Activated T-cell treated with anti-CD3 and anti-CD28 coated beads, Interleukin-2, amount 50 U/mL, for 24 hours (primary cell): ENCODE measurements at regions not wholly inside any gene's neighbourhood (a gene's known extent, or its start where the extent isn't known, plus 50 kb on each side); places are given as distances from the start of the nearest gene placed in this dataset.

Source experiments
- DNase-seq: peaks from one replicate; pipeline ENCODE4 v3.0.0-alpha.2; 2020
- H3K27ac Mint-ChIP-seq: 2 replicates; pipeline ENCODE4 v1.8.0; 2020; ENCODE audit warnings: mild to moderate bottlenecking, mixed read lengths
- H3K27me3 Mint-ChIP-seq: 2 replicates; pipeline ENCODE4 v1.8.0; 2020; ENCODE audit warnings: mixed read lengths
- H3K36me3 Mint-ChIP-seq: 2 replicates; pipeline ENCODE4 v1.8.0; 2020; ENCODE audit warnings: low read depth, mixed read lengths
- H3K4me1 Mint-ChIP-seq: 2 replicates; pipeline ENCODE4 v1.8.0; 2020; ENCODE audit warnings: low read depth, mixed read lengths
- H3K4me3 Mint-ChIP-seq: 2 replicates; pipeline ENCODE4 v1.8.0; 2020; ENCODE audit warnings: mild to moderate bottlenecking, moderate library complexity, mixed read lengths
- H3K9me3 Mint-ChIP-seq: 2 replicates; pipeline ENCODE4 v1.8.0; 2020; ENCODE audit warnings: mixed read lengths

GRCh38 chr19:33906578-33907335 lies 110.1 kb downstream of the KCTD15 start:
- Mint-ChIP-seq H3K4me1 (peaks cover 9% of the 10 kb centered on the region), H3K9me3 (no peaks in the 10 kb centered on the region), H3K36me3 (no peaks in the 10 kb centered on the region), H3K27me3 (peaks cover 64% of the 10 kb centered on the region), H3K27ac (no peak overlapping the region), H3K4me3 (peak overlapping the region; percentile 31)
- no peak for DNase-seq

- H3K4me3 Mint-ChIP-seq, result no peak overlapping the region
These were observed 114.3 kb downstream of the KCTD15 start for GRCh38 chr19:33910922-33911321.

GRCh38 chr19:33914599-33914998 lies 117.9 kb downstream of the KCTD15 start:
- no peak for DNase-seq
- H3K4me3 Mint-ChIP-seq, result no peak overlapping the region
- no peak overlapping the region for H3K27ac Mint-ChIP-seq
- no peaks in the 10 kb centered on the region for H3K4me1 Mint-ChIP-seq
- H3K9me3 Mint-ChIP-seq, result no peaks in the 10 kb centered on the region
- H3K36me3 Mint-ChIP-seq, result no peaks in the 10 kb centered on the region
- peaks cover 48% of the 10 kb centered on the region for H3K27me3 Mint-ChIP-seq

More at GRCh38 chr19:33910922-33911321, 114.3 kb downstream of the KCTD15 start:
- H3K36me3 Mint-ChIP-seq, result no peaks in the 10 kb centered on the region
- H3K4me1 Mint-ChIP-seq, result no peaks in the 10 kb centered on the region
- H3K9me3 Mint-ChIP-seq, result no peaks in the 10 kb centered on the region
- H3K27me3 Mint-ChIP-seq, result peaks cover 65% of the 10 kb centered on the region
- H3K27ac Mint-ChIP-seq, result no peak overlapping the region
- DNase-seq, result no peak

GRCh38 chr19:33916792-33917191 lies 120.1 kb downstream of the KCTD15 start:
- Mint-ChIP-seq H3K36me3 (no peaks in the 10 kb centered on the region), H3K4me1 (no peaks in the 10 kb centered on the region), H3K4me3 (no peak overlapping the region), H3K27ac (no peak overlapping the region), H3K27me3 (peaks cover 41% of the 10 kb centered on the region), H3K9me3 (no peaks in the 10 kb centered on the region)
- DNase-seq, result no peak

- Mint-ChIP-seq H3K9me3 (no peaks in the 10 kb centered on the region), H3K36me3 (no peaks in the 10 kb centered on the region), H3K4me3 (no peak overlapping the region), H3K27ac (no peak overlapping the region), H3K4me1 (no peaks in the 10 kb centered on the region), H3K27me3 (peaks cover 24% of the 10 kb centered on the region)
- DNase-seq, result no peak
These were observed 122.6 kb downstream of the KCTD15 start for GRCh38 chr19:33919291-33919690.

GRCh38 chr19:33921165-33921564 lies 124.5 kb downstream of the KCTD15 start:
- no peak for DNase-seq
- no peak overlapping the region for H3K4me3 Mint-ChIP-seq
- H3K9me3 Mint-ChIP-seq, result no peaks in the 10 kb centered on the region
- peaks cover 22% of the 10 kb centered on the region for H3K27me3 Mint-ChIP-seq
- H3K4me1 Mint-ChIP-seq, result no peaks in the 10 kb centered on the region
- no peaks in the 10 kb centered on the region for H3K36me3 Mint-ChIP-seq
- no peak overlapping the region for H3K27ac Mint-ChIP-seq

GRCh38 chr19:33926306-33926705 lies 129.6 kb downstream of the KCTD15 start:
- Mint-ChIP-seq H3K36me3 (no peaks in the 10 kb centered on the region), H3K4me3 (no peak overlapping the region), H3K27me3 (peaks cover 28% of the 10 kb centered on the region), H3K9me3 (no peaks in the 10 kb centered on the region), H3K4me1 (no peaks in the 10 kb centered on the region), H3K27ac (no peak overlapping the region)
- no peak for DNase-seq

- H3K4me3 Mint-ChIP-seq, result no peak overlapping the region
- H3K27ac Mint-ChIP-seq, result no peak overlapping the region
- DNase-seq, result no peak
- no peaks in the 10 kb centered on the region for H3K9me3 Mint-ChIP-seq
- H3K27me3 Mint-ChIP-seq, result peaks cover 28% of the 10 kb centered on the region
- H3K36me3 Mint-ChIP-seq, result no peaks in the 10 kb centered on the region
- H3K4me1 Mint-ChIP-seq, result no peaks in the 10 kb centered on the region
These were observed 131.3 kb downstream of the KCTD15 start for GRCh38 chr19:33927789-33928457.

GRCh38 chr19:33928458-33928950 lies 131.8 kb downstream of the KCTD15 start:
- H3K36me3 Mint-ChIP-seq, result no peaks in the 10 kb centered on the region
- no peaks in the 10 kb centered on the region for H3K4me1 Mint-ChIP-seq
- no peak for DNase-seq
- H3K27ac Mint-ChIP-seq, result no peak overlapping the region
- H3K27me3 Mint-ChIP-seq, result peaks cover 23% of the 10 kb centered on the region
- H3K4me3 Mint-ChIP-seq, result no peak overlapping the region
- no peaks in the 10 kb centered on the region for H3K9me3 Mint-ChIP-seq

GRCh38 chr19:33933931-33934330 lies 137.3 kb downstream of the KCTD15 start:
- DNase-seq, result no peak
- Mint-ChIP-seq H3K27me3 (peaks cover 14% of the 10 kb centered on the region), H3K9me3 (peaks cover 10% of the 10 kb centered on the region)

GRCh38 chr19:33938821-33939220 lies 142.2 kb downstream of the KCTD15 start:
- H3K36me3 Mint-ChIP-seq, result no peaks in the 10 kb centered on the region
- DNase-seq, result no peak
- H3K27me3 Mint-ChIP-seq, result peaks cover 11% of the 10 kb centered on the region
- H3K9me3 Mint-ChIP-seq, result peaks cover 7% of the 10 kb centered on the region
- no peak overlapping the region for H3K27ac Mint-ChIP-seq
- no peaks in the 10 kb centered on the region for H3K4me1 Mint-ChIP-seq
- H3K4me3 Mint-ChIP-seq, result no peak overlapping the region

More at GRCh38 chr19:33933931-33934330, 137.3 kb downstream of the KCTD15 start:
- Mint-ChIP-seq H3K36me3 (no peaks in the 10 kb centered on the region), H3K4me1 (no peaks in the 10 kb centered on the region), H3K4me3 (no peak overlapping the region), H3K27ac (no peak overlapping the region)

- Mint-ChIP-seq H3K27ac (no peak overlapping the region), H3K4me3 (no peak overlapping the region), H3K9me3 (no peaks in the 10 kb centered on the region), H3K36me3 (no peaks in the 10 kb centered on the region), H3K4me1 (no peaks in the 10 kb centered on the region), H3K27me3 (peaks cover 6% of the 10 kb centered on the region)
- no peak for DNase-seq
These were observed 144.5 kb downstream of the KCTD15 start for GRCh38 chr19:33941133-33941532.

- Mint-ChIP-seq H3K4me3 (no peak overlapping the region), H3K36me3 (no peaks in the 10 kb centered on the region), H3K27me3 (peaks cover 9% of the 10 kb centered on the region), H3K27ac (no peak overlapping the region), H3K9me3 (no peaks in the 10 kb centered on the region), H3K4me1 (no peaks in the 10 kb centered on the region)
- no peak for DNase-seq
These were observed 150.0 kb downstream of the KCTD15 start for GRCh38 chr19:33946535-33947264.

- Mint-ChIP-seq H3K27ac (no peak overlapping the region), H3K27me3 (peaks cover 13% of the 10 kb centered on the region), H3K36me3 (no peaks in the 10 kb centered on the region), H3K4me3 (no peak overlapping the region), H3K9me3 (no peaks in the 10 kb centered on the region), H3K4me1 (no peaks in the 10 kb centered on the region)
- no peak for DNase-seq
These were observed 150.7 kb downstream of the KCTD15 start for GRCh38 chr19:33947265-33947964.
